Aorta (tissue), 5 donors: ENCODE measurements at regions not wholly inside any gene's neighbourhood (a gene's known extent, or its start where the extent isn't known, plus 50 kb on each side); places are given as distances from the start of the nearest gene placed in this dataset.

Experiments
- ATAC-seq: fragments of 200-7000 bp; cut with Tn5 transposase; one replicate; pipeline ENCODE4 v1.9.1; 2022; ENCODE audit warnings: moderate library complexity; ENCODE audit not compliant: low FRiP score
- DNase-seq, 2 donors: peaks; one replicate each; pipeline ENCODE4 v3.0.0-alpha.2; 2020
- H3K27ac ChIP-seq, 2 donors: one replicate each; pipeline ENCODE4 v1.5.1; 2013; ENCODE audit warnings: low read length in 2 of 2, mild to moderate bottlenecking in 2 of 2, moderate library complexity in 2 of 2, control low read depth in 1 of 2, inconsistent platforms in 1 of 2, low read depth in 1 of 2
- H3K27me3 ChIP-seq, 2 donors: one replicate each; pipeline ENCODE4 v1.6.1; 2013; ENCODE audit warnings: control low read depth in 1 of 2, low read length in 1 of 2, mild to moderate bottlenecking in 1 of 2, moderate library complexity in 1 of 2; ENCODE audit not compliant: insufficient read depth in 2 of 2, control insufficient read depth in 1 of 2
- H3K36me3 ChIP-seq, 2 donors: one replicate each; pipeline ENCODE4 v1.6.1; 2013; ENCODE audit warnings: control low read depth in 1 of 2, low read length in 1 of 2, mild to moderate bottlenecking in 1 of 2; ENCODE audit not compliant: insufficient read depth in 2 of 2, control insufficient read depth in 1 of 2
- H3K4me1 ChIP-seq, 2 donors: one replicate each; pipeline ENCODE4 v1.6.1; 2013; ENCODE audit warnings: low read length in 2 of 2, control low read depth in 1 of 2, mild to moderate bottlenecking in 1 of 2, moderate library complexity in 1 of 2; ENCODE audit not compliant: insufficient read depth in 2 of 2, control insufficient read depth in 1 of 2
- H3K4me3 ChIP-seq, 2 donors: one replicate each; pipeline ENCODE4 v1.5.1; 2013; ENCODE audit warnings: low read length in 2 of 2, control low read depth in 1 of 2, mild to moderate bottlenecking in 1 of 2
- H3K9me3 ChIP-seq: one replicate; pipeline ENCODE4 v1.6.1; 2013; ENCODE audit warnings: mild to moderate bottlenecking, low read length; ENCODE audit not compliant: control insufficient read depth
- WGBS, 2 donors: extraction: QIAGEN DNeasy Blood & Tissue Kit; methylation state at CpG; one replicate each; pipeline ENCODE4 v1.1.7; 2013; 5-methylcytosine and 5-hydroxymethylcytosine counted together
- intact Hi-C, 2 donors: fragments of 100-400 bp; cut with DNase I; formaldehyde crosslinking; loops; one replicate each; pipeline versions ENCODE4 v1.14.2 to v1.15.0; 2022
- donor health status: healthy with polysubstance abuse.
- donor health status: Bipolar disorder and iron deficiency.
- donor health status: DM: no; HTN: no; CAD: no.
- donor health status: DM: no; HTN: no; CAD: no.
- donor health status: DM: yes; HTN: yes; CAD: no.

- peak; percentile 26 for ATAC-seq
- 70 to 76% methylated on average over 13 of the region's 13 CpGs for WGBS, 2 donors
- no peaks in the 10 kb centered on the region for H3K9me3 ChIP-seq
- intact Hi-C loops: no loop called here
- no peaks in the 10 kb centered on the region for H3K36me3 ChIP-seq
- no peak overlapping the region for H3K4me3 ChIP-seq
- H3K27ac ChIP-seq: no peak overlapping the region
- H3K4me1 ChIP-seq: peaks cover 0 to 3% of the 10 kb centered on the region in 2 donors
- peaks cover 0 to 1% of the 10 kb centered on the region in 2 donors for H3K27me3 ChIP-seq
- DNase-seq: no peak
These were observed 155.1 kb upstream of the ZNF462 start for GRCh38 chr9:106707738-106708474.

GRCh38 chr9:106708475-106709146 lies 154.4 kb upstream of the ZNF462 start:
- peaks cover 0 to 3% of the 10 kb centered on the region in 2 donors for H3K4me1 ChIP-seq
- H3K36me3 ChIP-seq: no peaks in the 10 kb centered on the region
- H3K27ac ChIP-seq: no peak overlapping the region
- intact Hi-C loops: no loop called here
- no peak for DNase-seq
- H3K27me3 ChIP-seq: peaks cover 0 to 1% of the 10 kb centered on the region in 2 donors
- ATAC-seq: no peak
- no peak overlapping the region for H3K4me3 ChIP-seq
- 44 to 52% methylated on average over 3 of the region's 3 CpGs for WGBS, 2 donors
- H3K9me3 ChIP-seq: no peaks in the 10 kb centered on the region

GRCh38 chr9:106712279-106712678 lies 150.7 kb upstream of the ZNF462 start:
- ATAC-seq: no peak
- no peaks in the 10 kb centered on the region for H3K27me3 ChIP-seq
- WGBS, 2 donors: 90 to 93% methylated on average over 4 of the region's 4 CpGs

GRCh38 chr9:106713206-106713605 lies 149.8 kb upstream of the ZNF462 start:
- Histone ChIP-seq H3K4me1 (peaks cover 2 to 3% of the 10 kb centered on the region in 2 donors), H3K27ac (no peak overlapping the region), H3K36me3 (no peaks in the 10 kb centered on the region), H3K4me3 (no peak overlapping the region), H3K27me3 (no peaks in the 10 kb centered on the region), H3K9me3 (no peaks in the 10 kb centered on the region)
- ATAC-seq: no peak
- WGBS, 2 donors: 90 to 93% methylated on average over 3 of the region's 3 CpGs
- intact Hi-C loops: no loop called here
- DNase-seq: no peak

More at GRCh38 chr9:106712279-106712678, 150.7 kb upstream of the ZNF462 start:
- no peaks in the 10 kb centered on the region for H3K36me3 ChIP-seq
- peaks cover 0 to 3% of the 10 kb centered on the region in 2 donors for H3K4me1 ChIP-seq
- no peak overlapping the region for H3K4me3 ChIP-seq
- intact Hi-C loops: no loop called here
- no peak for DNase-seq
- H3K27ac ChIP-seq: no peak overlapping the region
- H3K9me3 ChIP-seq: no peaks in the 10 kb centered on the region

- WGBS, 2 donors: 8 to 13% methylated on average over 1 of the region's 1 CpG
- DNase-seq: no peak
These were observed 146.1 kb upstream of the ZNF462 start for GRCh38 chr9:106716820-106717219.

GRCh38 chr9:106717686-106718085 lies 145.3 kb upstream of the ZNF462 start:
- Histone ChIP-seq H3K9me3 (no peaks in the 10 kb centered on the region), H3K4me1 (peaks cover 0 to 2% of the 10 kb centered on the region in 2 donors), H3K27ac (no peak overlapping the region), H3K36me3 (no peaks in the 10 kb centered on the region), H3K4me3 (no peak overlapping the region), H3K27me3 (no peaks in the 10 kb centered on the region)
- DNase-seq (no peak), ATAC-seq (no peak)
- 12 to 20% methylated on average over 2 of the region's 2 CpGs for WGBS, 2 donors
- intact Hi-C loops: no loop called here

More at GRCh38 chr9:106716820-106717219, 146.1 kb upstream of the ZNF462 start:
- Histone ChIP-seq H3K27me3 (no peaks in the 10 kb centered on the region), H3K4me1 (peaks cover 0 to 2% of the 10 kb centered on the region in 2 donors), H3K36me3 (no peaks in the 10 kb centered on the region), H3K9me3 (no peaks in the 10 kb centered on the region), H3K27ac (no peak overlapping the region), H3K4me3 (no peak overlapping the region)
- ATAC-seq: no peak
- intact Hi-C loops: no loop called here

GRCh38 chr9:106718936-106719335 lies 144.0 kb upstream of the ZNF462 start:
- Histone ChIP-seq H3K4me3 (no peak overlapping the region), H3K27ac (no peak overlapping the region), H3K36me3 (no peaks in the 10 kb centered on the region), H3K9me3 (no peaks in the 10 kb centered on the region), H3K4me1 (peaks cover 0 to 2% of the 10 kb centered on the region in 2 donors), H3K27me3 (no peaks in the 10 kb centered on the region)
- no peak for ATAC-seq
- DNase-seq: no peak
- intact Hi-C loops: no loop called here

GRCh38 chr9:106722051-106722753 lies 140.8 kb upstream of the ZNF462 start:
- Histone ChIP-seq H3K9me3 (no peaks in the 10 kb centered on the region), H3K27ac (no peak overlapping the region), H3K27me3 (no peaks in the 10 kb centered on the region), H3K4me3 (no peak overlapping the region), H3K36me3 (no peaks in the 10 kb centered on the region), H3K4me1 (peaks cover 0 to 2% of the 10 kb centered on the region in 2 donors)
- ATAC-seq (no peak), DNase-seq (no peak)
- intact Hi-C loops: no loop called here
- WGBS, 2 donors: 88 to 89% methylated on average over 4 of the region's 4 CpGs
